K562 (cell line): ENCODE measurements at regions not wholly inside any gene's neighbourhood (a gene's known extent, or its start where the extent isn't known, plus 50 kb on each side); places are given as distances from the start of the nearest gene placed in this dataset.

Experiments
- MGA ChIP-seq: fragments of 450-650 bp; IDR thresholded peaks from 2 replicates; pipeline ENCODE4 v1.6.1; 2016; ENCODE audit warnings: mild to moderate bottlenecking, moderate library complexity
- PML ChIP-seq: IDR thresholded peaks from 2 replicates; pipeline ENCODE4 v1.6.1; 2012; ENCODE audit warnings: low read length, inconsistent platforms
- RNF219 ChIP-seq: fragments of 250-450 bp; sonication (Bioruptor Pico); IDR thresholded peaks from 2 replicates; pipeline ENCODE4 v1.5.0; 2022; ENCODE audit warnings: mild to moderate bottlenecking

- no peak for TF ChIP-seq MGA
- TF ChIP-seq PML = no peak
- TF ChIP-seq RNF219 (CRISPR knock-in tag) = no peak
Observed at GRCh38 chr4:123068081-123068480, 145.7 kb upstream of the NUDT6 start (continued).
